LNCaP clone FGC (cell line): ENCODE measurements at regions not wholly inside any gene's neighbourhood (a gene's known extent, or its start where the extent isn't known, plus 50 kb on each side); places are given as distances from the start of the nearest gene placed in this dataset.

ENCODE experiments used
- DNase-seq: peaks from one replicate; pipeline ENCODE4 v3.0.0-alpha.2; 2011; ENCODE audit warnings: low read depth
- H3K4me3 ChIP-seq: 2 replicates; pipeline ENCODE4 v1.5.1; 2011; ENCODE audit warnings: mild to moderate bottlenecking, low read depth, low read length, control low read depth
- CTCF ChIP-seq: IDR thresholded peaks from 2 replicates; pipeline ENCODE4 v1.5.1; 2012; ENCODE audit warnings: mild to moderate bottlenecking; ENCODE audit not compliant: control insufficient read depth, insufficient read depth; ENCODE audit errors: extremely low read depth

DNA sequence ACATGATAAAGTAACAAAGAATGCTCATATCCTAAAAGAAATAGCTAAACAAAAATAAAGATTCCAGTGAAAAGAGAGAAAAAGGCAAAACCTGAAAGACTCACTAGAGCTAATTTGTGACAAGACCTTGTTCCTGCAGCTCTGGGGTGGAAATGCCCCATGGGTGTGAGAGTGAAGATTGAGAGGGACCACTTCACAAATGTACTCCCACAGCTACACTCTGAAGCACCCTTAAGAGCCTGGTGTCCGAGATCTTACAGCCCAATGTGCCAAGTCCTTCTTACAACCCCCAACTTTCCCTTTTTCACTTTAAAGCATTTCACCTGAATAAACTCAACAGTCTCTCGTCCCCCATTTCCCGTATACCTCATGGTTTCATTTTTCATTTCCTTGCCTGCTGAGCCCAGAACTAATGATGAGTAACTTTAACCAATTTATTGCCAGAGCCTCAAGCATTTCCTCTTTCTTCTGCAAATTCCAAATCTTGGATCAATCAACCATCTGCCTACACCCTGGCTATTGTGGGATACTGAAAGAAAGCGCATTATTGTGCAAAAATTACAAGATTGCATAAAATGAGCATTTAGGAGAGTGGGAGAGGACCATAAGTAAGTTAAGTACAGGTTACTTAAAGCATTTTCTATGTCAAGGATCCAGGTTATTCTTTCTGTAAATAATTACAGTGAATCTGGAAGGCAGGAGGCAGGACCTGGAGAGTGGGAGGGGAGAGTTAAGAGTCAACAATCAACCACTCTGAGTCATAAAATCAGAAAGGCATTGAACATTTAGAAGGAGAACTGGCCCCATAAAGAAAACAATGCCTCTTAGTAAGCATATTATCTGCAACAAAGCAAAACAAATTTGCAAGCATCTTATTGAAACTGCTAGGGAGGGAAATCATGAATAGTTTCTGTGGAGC lies 804.4 kb upstream of the CELF4 start:
- TF ChIP-seq CTCF = no peak
- DNase-seq = no peak

DNA sequence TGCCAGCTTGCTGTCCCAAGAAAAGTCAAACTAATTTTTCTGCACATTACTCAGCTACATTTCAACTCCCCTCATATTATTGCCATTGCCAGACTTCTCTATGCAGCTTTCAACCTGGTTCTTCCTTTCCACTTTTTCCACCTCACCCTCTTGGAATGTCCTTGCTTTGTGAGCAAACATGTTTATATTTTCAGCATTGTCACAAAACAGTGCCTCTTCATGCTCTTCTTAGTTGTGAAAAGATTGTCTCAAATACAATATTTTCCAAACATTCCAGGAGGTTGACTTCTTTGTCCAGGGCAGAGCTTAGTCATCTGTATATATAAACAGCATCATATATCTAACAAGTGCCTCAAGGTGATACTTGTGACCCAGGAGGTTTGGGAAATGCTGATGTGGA lies 803.3 kb upstream of the CELF4 start:
- TF ChIP-seq CTCF = no peak
- no peak for DNase-seq
- H3K4me3 ChIP-seq = no peak overlapping the region

More for the DNA sequence above, 804.4 kb upstream of the CELF4 start:
- H3K4me3 ChIP-seq = no peak overlapping the region

DNA sequence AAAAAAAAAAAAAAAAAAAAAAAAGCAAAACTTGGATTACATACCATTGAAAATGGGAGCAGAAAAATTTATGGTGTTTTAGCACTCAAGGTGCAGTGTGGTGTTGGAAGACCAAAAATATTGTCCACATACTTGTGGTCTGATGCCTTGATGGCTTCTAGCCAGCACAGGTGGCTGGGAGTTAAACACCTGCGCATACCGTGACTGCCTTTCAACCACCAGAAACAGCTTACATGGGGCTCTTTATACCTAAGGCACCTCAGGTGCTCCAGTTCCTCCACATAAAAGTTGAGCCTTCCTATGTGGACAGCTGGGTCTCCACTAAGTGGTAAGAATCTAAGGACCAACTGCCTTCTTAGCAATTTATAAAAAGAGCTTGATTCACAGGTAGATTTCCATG lies 802.6 kb upstream of the CELF4 start:
- H3K4me3 ChIP-seq = no peak overlapping the region
- TF ChIP-seq CTCF = no peak
- no peak for DNase-seq

- no peak for DNase-seq
- TF ChIP-seq CTCF = peak; percentile 28; the same call in 1 of the 2 replicates
- H3K4me3 ChIP-seq = no peak overlapping the region
Measured at GRCh38 chr18:38367473-38367872, 801.9 kb upstream of the CELF4 start.

GRCh38 chr18:38362286-38362792 lies 796.7 kb upstream of the CELF4 start:
- no peak for TF ChIP-seq CTCF
- no peak for DNase-seq
- no peak overlapping the region for H3K4me3 ChIP-seq

DNA sequence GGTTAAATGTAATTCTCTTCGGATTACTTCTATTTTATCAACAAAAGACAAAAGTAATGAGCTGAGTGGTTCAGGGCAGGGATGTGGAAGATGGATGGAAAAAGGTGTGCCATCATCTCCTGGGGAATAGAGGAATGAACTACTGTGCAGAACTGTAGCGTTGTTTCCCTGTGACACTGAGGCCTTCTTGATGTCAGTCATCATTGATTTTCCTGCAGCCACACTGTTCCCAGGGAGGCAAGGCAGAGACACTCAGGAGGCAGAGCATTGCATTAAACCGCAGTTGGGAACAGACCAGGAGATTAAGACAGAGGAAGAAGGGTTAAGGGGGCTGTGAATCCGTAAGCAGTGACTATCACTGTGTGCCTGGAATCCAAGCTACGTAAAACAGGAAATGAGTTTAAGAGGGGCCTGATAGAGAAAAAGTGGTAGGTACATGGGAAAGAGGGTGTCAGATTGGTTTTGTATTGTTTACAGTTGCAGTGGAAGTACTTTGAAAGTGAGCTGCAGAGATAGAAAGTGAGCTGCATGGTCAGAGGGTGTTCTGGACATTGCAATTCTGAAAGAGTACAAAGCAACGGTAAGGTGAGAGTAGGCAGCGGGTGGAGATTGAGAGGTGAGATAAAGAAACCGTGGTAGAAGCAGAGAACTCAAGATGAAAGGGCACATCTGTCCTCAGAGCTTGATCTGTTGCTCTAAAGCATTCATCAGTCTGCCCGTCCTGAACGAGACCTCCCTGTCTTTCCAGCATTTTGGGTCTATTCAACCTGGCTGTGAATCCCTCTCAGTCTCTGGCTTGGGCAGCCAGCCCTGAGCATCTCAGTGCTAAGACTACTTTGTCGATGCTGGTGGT lies 793.4 kb upstream of the CELF4 start:
- H3K4me3 ChIP-seq = no peak overlapping the region
- TF ChIP-seq CTCF = no peak

More for the DNA sequence above, 793.4 kb upstream of the CELF4 start:
- no peak for DNase-seq
